GM06990 (cell line): ENCODE measurements at regions not wholly inside any gene's neighbourhood (a gene's known extent, or its start where the extent isn't known, plus 50 kb on each side); places are given as distances from the start of the nearest gene placed in this dataset.

ENCODE experiments used
- DNase-seq: peaks from one replicate; pipeline ENCODE4 v3.0.0-alpha.2; 2011; ENCODE audit not compliant: insufficient read length; ENCODE audit errors: extremely low read depth
- H3K27me3 ChIP-seq: replicated peaks from 2 replicates; pipeline ENCODE4 v1.6.0; 2011; ENCODE audit warnings: low read length; ENCODE audit not compliant: control insufficient read depth, insufficient read depth
- H3K36me3 ChIP-seq: 2 replicates; pipeline ENCODE4 v1.5.1; 2011; ENCODE audit warnings: low read length; ENCODE audit not compliant: control insufficient read depth, insufficient read depth
- H3K4me3 ChIP-seq: replicated peaks from 2 replicates; pipeline ENCODE4 v1.5.1; 2011; ENCODE audit warnings: low read depth, mild to moderate bottlenecking, control low read depth, low read length
- TF ChIP-seq, protein P1 (sequence below): IDR thresholded peaks from 2 replicates; pipeline ENCODE4 v1.5.1; 2011; ENCODE audit warnings: low read length, control low read depth, mild to moderate bottlenecking, inconsistent platforms; ENCODE audit not compliant: insufficient read depth, poor library complexity, severe bottlenecking

GRCh38 chr1:194568610-194569009 is 1382.2 kb upstream of the B3GALT2 start:
- TF ChIP-seq, protein P1, sequence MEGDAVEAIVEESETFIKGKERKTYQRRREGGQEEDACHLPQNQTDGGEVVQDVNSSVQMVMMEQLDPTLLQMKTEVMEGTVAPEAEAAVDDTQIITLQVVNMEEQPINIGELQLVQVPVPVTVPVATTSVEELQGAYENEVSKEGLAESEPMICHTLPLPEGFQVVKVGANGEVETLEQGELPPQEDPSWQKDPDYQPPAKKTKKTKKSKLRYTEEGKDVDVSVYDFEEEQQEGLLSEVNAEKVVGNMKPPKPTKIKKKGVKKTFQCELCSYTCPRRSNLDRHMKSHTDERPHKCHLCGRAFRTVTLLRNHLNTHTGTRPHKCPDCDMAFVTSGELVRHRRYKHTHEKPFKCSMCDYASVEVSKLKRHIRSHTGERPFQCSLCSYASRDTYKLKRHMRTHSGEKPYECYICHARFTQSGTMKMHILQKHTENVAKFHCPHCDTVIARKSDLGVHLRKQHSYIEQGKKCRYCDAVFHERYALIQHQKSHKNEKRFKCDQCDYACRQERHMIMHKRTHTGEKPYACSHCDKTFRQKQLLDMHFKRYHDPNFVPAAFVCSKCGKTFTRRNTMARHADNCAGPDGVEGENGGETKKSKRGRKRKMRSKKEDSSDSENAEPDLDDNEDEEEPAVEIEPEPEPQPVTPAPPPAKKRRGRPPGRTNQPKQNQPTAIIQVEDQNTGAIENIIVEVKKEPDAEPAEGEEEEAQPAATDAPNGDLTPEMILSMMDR: no peak
- no peak for DNase-seq

DNA sequence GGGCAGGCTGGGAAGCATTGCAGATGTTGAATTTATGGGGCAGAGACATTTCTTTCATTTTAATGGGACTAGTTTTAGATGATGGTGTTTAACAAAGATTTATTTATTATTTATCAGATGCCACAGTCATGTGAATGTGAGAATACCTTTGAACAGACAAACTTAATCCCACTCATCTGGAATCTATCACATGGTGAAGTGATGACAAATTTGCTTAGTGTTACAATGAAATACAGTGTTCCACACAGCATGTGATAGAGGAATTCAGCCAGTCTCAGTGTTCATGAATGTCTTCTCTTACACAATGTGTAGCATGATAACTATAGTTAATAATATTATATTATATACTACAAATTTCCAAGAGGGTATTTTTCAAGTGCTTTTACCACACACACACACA is 1361.7 kb upstream of the B3GALT2 start:
- no peak overlapping the region for H3K4me3 ChIP-seq
- TF ChIP-seq, protein P1: no peak
- H3K27me3 ChIP-seq: no peaks in the 10 kb centered on the region
- H3K36me3 ChIP-seq: no peaks in the 10 kb centered on the region
- DNase-seq: no peak

More at GRCh38 chr1:194568610-194569009, 1382.2 kb upstream of the B3GALT2 start:
- Histone ChIP-seq H3K36me3 (no peaks in the 10 kb centered on the region), H3K4me3 (no peak overlapping the region), H3K27me3 (no peaks in the 10 kb centered on the region)

DNA sequence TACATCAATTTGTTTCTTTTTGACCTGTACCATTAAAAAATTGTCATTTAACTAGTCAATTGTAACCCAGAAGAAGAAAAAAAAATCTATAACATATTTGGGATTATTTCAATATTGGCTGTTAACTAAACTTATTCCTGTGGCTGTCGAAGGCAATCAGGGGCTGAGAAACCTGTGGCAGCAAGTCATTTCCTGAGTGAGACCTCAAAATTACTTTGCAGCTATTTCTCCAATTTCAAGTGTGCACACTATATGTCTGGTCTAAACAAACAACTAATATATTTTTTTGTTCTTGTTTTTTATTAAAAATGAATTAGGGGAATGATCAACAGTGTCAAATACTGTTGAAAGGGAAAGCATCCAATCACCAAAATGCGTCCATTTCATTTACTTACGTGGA is 1357.6 kb upstream of the B3GALT2 start:
- TF ChIP-seq, protein P1: no peak
- no peak overlapping the region for H3K4me3 ChIP-seq
- H3K36me3 ChIP-seq: no peaks in the 10 kb centered on the region
- no peaks in the 10 kb centered on the region for H3K27me3 ChIP-seq
- DNase-seq: no peak

- Histone ChIP-seq H3K4me3 (no peak overlapping the region), H3K36me3 (no peaks in the 10 kb centered on the region), H3K27me3 (no peaks in the 10 kb centered on the region)
- DNase-seq: no peak
- TF ChIP-seq, protein P1: no peak
Measured at GRCh38 chr1:194538453-194538852, 1352.0 kb upstream of the B3GALT2 start.

DNA sequence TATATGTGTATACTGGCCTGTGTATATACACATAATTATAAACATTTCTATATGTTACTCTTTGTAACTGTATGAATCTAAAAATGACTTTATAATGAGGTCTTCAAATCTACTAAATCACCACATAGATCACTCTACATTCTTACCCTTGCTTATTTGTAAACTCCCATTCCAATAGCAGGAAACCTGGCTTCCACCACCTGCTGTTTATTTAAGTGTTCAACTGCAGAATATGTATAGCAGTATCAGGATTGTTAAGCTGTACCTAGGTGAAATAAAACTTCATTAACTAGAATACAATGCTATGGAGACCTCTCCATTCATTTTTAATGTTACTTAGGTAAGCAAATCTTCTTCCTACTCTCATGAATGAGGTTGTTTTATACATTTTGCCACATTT is 1351.1 kb upstream of the B3GALT2 start:
- Histone ChIP-seq H3K36me3 (no peaks in the 10 kb centered on the region), H3K4me3 (no peak overlapping the region), H3K27me3 (no peaks in the 10 kb centered on the region)
- TF ChIP-seq, protein P1: no peak
- no peak for DNase-seq

- Histone ChIP-seq H3K27me3 (no peaks in the 10 kb centered on the region), H3K4me3 (no peak overlapping the region), H3K36me3 (no peaks in the 10 kb centered on the region)
- TF ChIP-seq, protein P1: no peak
- DNase-seq: no peak
Measured at GRCh38 chr1:194535369-194535768, 1349.0 kb upstream of the B3GALT2 start.
